Activated effector memory CD4-positive, alpha-beta T cell treated with anti-CD3 and anti-CD28 coated beads, Interleukin-2, amount 50 U/mL, for 16 hours (primary cell): ENCODE measurements at regions not wholly inside any gene's neighbourhood (a gene's known extent, or its start where the extent isn't known, plus 50 kb on each side); places are given as distances from the start of the nearest gene placed in this dataset.
A peak's percentile ranks its signal among the peaks of the same experiment; 100 is the strongest.

Source experiments
- DNase-seq: peaks from one replicate; pipeline ENCODE4 v3.0.0-alpha.2; 2020

DNA sequence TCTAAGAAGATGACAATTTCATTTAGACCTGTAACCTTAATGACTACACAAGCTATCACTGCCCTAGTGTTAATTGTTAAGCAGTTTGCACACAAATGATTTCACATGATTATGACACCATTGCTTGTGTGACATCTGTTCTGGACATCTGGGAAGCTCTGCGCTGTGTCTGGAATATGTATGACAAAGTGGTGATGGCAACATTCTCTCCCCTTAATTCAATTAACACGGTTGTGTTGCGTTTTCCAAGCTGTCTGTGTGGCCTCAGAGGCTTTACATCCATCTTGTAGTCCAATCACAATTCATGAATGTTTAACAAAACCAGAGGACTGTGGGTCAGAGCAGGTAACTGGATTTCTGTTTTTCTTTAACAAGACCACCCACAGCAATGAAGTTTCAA, 204.4 kb downstream of the COG6 start:
- DNase-seq = no peak

DNA sequence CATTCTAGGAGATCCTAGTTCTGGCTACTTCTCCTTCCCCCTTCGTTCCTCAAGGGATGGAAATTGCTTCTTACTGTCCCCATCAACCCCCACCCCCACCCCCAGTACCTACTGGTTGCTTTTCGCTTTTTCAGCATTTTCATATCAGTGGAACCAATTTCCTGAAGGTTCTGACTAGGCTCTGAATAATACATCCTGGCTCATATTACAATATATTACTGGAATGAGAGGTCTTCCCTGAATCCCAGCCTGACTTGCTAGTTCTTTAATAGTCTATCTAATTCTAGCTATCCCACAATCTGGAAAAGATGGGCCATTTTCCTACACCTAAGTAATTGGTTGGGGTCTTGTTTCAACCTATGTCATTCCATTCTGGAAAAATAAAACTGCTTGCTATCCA, 207.4 kb downstream of the COG6 start:
- DNase-seq = no peak

GRCh38 chr13:39864221-39864620, 208.8 kb downstream of the COG6 start:
- DNase-seq = no peak

GRCh38 chr13:39866722-39867121, 211.3 kb downstream of the COG6 start:
- DNase-seq = no peak

- DNase-seq = no peak
Observed at GRCh38 chr13:39867807-39868206, 212.3 kb downstream of the COG6 start.

GRCh38 chr13:39870197-39870747, 214.8 kb downstream of the COG6 start:
- no peak for DNase-seq

- no peak for DNase-seq
Observed at GRCh38 chr13:39874331-39875053, 219.0 kb downstream of the COG6 start.

DNA sequence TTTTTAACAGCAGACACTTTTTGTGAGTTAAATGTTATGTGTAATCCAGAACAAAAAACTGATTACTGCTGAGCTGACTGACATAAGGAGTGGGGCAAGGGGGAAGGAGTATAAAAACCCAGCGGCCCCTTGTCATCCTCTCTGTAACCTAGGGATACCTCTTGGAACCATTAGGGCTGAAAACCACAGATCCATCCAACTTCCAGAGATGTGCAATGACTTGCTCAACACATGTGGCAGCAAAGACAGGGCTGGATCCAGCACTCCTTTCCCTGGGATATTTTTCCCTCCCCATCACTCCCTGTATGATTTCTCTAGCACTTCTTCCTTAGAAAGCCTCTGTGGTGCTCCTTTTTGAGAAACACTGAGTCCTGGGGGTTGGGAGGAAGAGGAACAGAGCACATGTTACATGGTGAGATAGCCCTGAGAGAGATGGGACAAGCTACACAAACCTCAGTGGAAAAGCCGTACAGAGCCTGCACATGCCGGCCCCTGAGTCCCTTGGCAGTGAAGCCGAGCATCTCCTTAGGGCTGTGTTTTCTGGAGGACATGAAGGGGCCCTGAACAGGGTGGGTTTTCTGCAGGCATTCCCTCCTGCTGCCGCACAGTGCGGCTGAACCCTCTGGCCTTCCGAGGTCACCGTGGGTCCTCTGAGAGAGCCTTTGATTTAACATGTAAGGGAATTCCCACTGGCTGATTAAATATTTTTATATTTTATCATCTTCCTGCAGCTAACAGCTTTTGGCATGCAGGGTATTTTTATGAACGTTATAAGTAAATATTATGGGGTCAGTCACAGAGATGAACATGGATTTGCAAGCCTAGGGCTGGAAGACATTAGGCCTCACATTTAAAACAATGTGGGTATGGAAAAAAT, 219.9 kb downstream of the COG6 start:
- DNase-seq = no peak

- no peak for DNase-seq
Observed at GRCh38 chr13:39876258-39876657, 220.8 kb downstream of the COG6 start.

DNA sequence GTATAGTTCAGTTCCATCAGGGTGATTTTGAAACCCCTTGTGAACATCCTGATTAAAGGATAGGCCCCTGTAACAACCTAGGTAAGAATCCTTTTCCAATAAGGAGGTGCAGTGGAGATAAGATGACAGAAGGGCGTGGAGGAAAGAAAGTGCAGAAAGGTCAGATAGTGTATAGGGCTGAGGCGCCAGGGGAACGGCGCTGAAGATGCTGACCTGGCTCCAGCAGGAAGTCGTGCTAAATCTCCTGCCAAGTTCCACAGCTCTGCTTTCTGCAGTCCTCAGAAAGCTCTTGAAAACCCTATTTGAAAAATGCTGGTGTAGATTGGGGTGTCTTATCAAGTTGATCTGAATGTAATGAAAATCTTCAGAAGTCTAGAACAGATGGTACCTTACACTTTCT, 221.7 kb downstream of the COG6 start:
- no peak for DNase-seq

- no peak for DNase-seq
Observed at GRCh38 chr13:39879286-39880035, 224.0 kb downstream of the COG6 start.

DNA sequence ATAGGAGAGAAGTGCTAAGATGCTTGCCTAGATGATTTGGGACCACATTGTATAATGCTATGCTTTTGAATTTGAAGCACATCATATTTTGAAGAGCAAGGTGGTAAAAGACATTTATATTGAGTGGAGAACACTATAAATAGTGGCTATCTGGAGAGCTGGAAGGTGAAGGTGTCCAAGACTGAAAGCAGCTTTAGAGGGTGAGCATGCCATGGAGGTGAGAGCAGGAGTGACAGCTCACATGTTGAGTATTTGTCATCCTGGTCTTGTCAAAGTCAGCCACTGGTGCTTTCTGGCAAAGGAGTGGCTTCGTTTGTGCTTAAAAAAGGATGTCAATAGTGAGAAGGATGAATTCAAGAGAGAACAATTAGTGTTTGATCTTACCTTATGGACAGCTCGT, 225.9 kb downstream of the COG6 start:
- DNase-seq = no peak

- no peak for DNase-seq
Observed at GRCh38 chr13:39881887-39882286, 226.4 kb downstream of the COG6 start.

GRCh38 chr13:39884166-39884565, 228.7 kb downstream of the COG6 start:
- no peak for DNase-seq

DNA sequence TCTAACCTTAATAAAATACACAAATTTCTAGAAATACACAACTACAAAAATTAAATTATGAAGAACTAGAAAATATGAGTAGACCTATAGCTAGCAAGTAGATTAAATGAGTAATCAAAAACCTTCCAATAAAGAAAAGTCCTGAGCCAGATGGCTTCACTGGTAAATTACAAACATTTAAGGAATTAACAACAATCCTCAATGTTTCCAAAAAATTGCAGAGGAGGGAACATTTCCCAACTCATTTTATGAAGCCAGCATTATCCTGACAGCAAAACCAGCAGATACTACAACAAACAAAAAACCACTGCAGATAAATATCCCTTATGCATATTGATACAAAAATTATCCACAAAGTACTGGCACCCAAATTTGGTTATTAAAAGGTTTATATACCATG, 230.9 kb downstream of the COG6 start:
- no peak for DNase-seq

GRCh38 chr13:39887387-39887786, 231.9 kb downstream of the COG6 start:
- DNase-seq = no peak

DNA sequence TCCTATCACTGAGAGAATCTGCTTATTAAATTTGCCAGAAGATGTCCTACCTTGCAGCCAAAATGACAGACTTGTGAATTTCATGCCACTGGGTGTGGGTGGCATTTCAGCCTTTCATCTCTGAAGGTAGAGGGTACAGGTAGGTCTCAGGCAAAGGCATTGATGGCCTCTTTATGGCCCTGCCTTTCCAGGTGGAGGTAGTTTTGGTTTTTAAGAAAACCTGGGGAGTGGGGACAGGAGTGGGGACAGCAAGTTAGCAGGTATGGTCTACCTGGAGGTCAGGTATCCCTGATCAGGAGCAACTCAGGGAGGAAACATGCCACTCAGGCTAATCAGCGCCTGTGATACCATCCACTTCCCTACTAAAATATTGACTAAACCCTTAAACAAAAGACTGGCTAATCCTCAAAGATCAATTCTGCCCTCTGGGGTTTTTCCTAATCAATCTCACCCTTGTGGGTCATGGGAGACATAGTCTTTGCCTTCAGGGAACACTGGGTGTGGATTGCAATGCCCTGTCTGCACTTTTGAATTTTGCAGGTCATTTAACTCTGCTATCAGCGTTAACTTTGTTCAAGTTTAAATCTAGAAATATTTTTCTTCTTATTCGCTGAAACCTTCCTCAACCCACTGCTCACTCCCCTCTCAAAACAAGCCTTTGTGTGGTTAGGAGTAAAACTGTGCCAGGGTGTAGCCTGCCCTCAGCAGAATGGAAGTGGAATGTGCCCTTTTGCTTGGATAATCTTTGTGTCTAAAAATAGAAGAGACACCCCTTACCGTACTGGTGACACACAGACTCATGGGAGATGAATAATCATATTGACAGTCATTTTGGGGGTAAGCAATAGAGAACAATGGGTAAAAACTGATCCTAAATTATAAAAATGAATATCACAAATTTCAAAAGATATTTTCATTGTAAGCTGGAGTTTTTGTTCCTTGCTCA, 233.7 kb downstream of the COG6 start:
- DNase-seq = no peak

DNA sequence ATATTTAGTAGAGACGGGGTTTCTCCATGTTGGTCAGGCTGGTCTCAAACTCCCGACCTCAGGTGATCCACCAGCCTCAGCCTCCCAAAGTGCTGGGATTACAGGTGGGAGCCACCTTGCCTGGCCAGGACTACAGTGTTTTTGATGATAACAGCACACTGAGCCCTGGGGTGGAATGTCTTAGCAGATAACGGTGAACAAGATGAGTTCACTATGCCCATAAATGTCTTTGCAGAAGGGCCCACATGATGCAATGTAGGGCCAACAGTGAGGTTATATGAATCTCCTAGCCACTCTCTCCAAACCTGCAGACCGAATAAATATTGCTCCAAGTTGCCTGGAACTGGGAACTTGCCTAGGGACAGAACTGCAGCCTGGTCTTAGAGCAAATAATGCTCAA, 235.1 kb downstream of the COG6 start:
- no peak for DNase-seq

- peak; percentile 65 for DNase-seq
Observed at GRCh38 chr13:39892721-39893685, 237.5 kb downstream of the COG6 start.

- DNase-seq = no peak
Observed at GRCh38 chr13:39893808-39894207, 238.3 kb downstream of the COG6 start.

DNA sequence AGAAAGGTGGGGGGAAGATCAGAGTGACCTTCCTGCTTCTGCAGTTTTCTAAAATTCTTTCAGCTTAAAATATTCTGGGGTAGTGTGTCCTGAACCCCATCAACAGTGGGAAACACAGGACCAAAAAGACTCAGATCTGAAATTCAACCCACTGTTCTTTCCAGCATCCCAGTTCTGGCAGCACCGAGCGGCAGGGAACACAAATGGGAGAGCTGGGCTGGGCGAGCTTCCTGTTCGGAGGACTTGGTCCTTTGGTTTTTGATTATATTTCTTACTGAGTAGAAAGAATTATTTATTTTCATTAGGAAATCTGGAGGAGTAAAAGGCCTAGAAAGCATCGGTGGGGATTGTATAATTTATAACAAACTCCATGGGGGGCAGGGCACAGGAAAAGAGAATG, 239.1 kb downstream of the COG6 start:
- DNase-seq = no peak
